SJCRH30 (cell line): ENCODE measurements at regions not wholly inside any gene's neighbourhood (a gene's known extent, or its start where the extent isn't known, plus 50 kb on each side); places are given as distances from the start of the nearest gene placed in this dataset.
A peak's percentile ranks its signal among the peaks of the same experiment; 100 is the strongest.
"Not testable (repeated sequence)": the region's sequence is repeated elsewhere in the genome, so short reads cannot be mapped to it uniquely, and the experiment has no call there.

Experiments used
- DNase-seq, 2 experiments: peaks; one replicate each; pipeline ENCODE4 v3.0.0-alpha.2; 2015 to 2020
- H3K27ac ChIP-seq: fragments of 250-450 bp; sonication (Bioruptor Pico); 2 replicates; pipeline ENCODE4 v1.5.1; 2020; ENCODE audit warnings: mild to moderate bottlenecking, moderate library complexity
- H3K27me3 ChIP-seq: fragments of 250-450 bp; sonication (Bioruptor Pico); 2 replicates; pipeline ENCODE4 v1.5.1; 2020; ENCODE audit warnings: mild to moderate bottlenecking, moderate library complexity
- H3K36me3 ChIP-seq: fragments of 250-450 bp; sonication (Bioruptor Pico); 2 replicates; pipeline ENCODE4 v1.5.1; 2020; ENCODE audit warnings: mild to moderate bottlenecking, moderate library complexity
- H3K4me1 ChIP-seq: fragments of 250-450 bp; sonication (Bioruptor Pico); 2 replicates; pipeline ENCODE4 v1.5.1; 2020; ENCODE audit warnings: mild to moderate bottlenecking, moderate library complexity
- H3K4me3 ChIP-seq: fragments of 250-450 bp; sonication (Bioruptor Pico); 2 replicates; pipeline ENCODE4 v1.5.1; 2020; ENCODE audit warnings: mild to moderate bottlenecking, moderate library complexity
- H3K9me3 ChIP-seq: fragments of 250-450 bp; sonication (Bioruptor Pico); replicated peaks from 2 replicates; pipeline ENCODE4 v1.5.1; 2020; ENCODE audit warnings: mild to moderate bottlenecking, moderate library complexity

DNA sequence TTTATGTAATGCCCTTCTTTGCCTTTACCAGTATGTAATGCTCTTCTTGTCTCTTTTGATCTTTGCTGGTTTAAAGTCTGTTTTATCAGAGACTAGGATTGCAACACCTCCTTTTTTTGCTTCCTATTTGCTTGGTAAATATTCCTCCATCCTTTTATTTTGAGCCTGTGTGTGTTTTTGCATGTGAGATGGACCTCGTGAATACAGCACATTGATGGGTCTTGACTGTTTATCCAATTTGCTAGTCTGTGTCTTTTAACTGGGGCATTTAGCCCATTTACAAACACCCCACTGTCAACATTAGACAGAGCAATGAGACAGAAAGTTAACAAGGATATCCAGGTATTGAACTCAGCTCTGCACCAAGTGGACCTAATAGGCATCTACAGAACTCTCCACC, 128.9 kb upstream of the ST6GALNAC5 start:
- not testable (repeated sequence) for DNase-seq, H3K36me3 ChIP-seq, H3K4me1 ChIP-seq, H3K27me3 ChIP-seq, H3K27ac ChIP-seq, H3K9me3 ChIP-seq, H3K4me3 ChIP-seq

DNA sequence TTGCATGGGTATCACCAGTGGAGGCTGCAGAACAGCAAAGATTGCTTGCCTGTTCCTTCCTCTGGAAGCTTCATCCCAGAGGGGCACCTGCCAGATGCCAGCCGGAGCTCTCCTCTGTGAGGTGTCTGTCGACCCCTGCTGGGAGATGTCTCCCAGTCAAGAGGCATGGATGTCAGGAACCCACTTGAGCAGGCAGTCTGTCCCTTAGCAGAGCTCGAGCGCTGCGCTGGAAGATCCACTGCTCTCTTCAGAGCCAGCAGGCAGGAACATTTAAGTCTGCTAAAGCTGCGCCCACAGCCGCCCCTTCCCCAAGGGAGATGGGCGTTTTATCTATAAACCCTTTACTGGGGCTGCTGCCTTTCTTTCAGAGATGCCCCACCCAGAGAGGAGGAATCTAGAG, 126.3 kb upstream of the ST6GALNAC5 start:
- Histone ChIP-seq H3K4me3 (peak overlapping the region; percentile 43), H3K9me3 (peaks cover 10% of the 10 kb centered on the region; the same call in 1 of the 2 replicates)
- peak; percentile 22 to 32 for DNase-seq

DNA sequence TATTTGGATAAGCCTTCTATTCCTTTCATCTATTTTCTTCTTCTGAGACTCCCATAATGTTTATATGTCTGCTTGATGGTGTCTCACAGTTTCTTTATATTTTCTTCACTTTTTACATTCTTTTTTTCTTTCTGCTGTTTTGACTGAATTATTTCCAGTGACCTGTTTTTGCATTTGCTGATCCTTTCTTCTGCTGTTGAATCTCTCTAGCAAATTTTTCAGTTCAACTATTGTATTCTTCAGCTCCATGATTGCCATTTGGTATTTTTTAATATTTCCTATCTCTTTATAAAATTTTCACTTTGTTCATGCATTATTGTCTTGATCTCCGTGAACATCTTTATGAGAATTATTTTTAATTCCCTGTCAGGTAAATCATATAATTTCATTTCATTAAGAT, 122.3 kb upstream of the ST6GALNAC5 start:
- Histone ChIP-seq H3K36me3 (no peaks in the 10 kb centered on the region), H3K27ac (no peak overlapping the region), H3K4me1 (no peaks in the 10 kb centered on the region), H3K4me3 (no peak overlapping the region), H3K9me3 (peaks cover 5% of the 10 kb centered on the region; the same call in 1 of the 2 replicates), H3K27me3 (no peaks in the 10 kb centered on the region)
- no peak for DNase-seq

More for the DNA sequence above, 126.3 kb upstream of the ST6GALNAC5 start:
- H3K27me3 ChIP-seq, H3K36me3 ChIP-seq, H3K4me1 ChIP-seq: not testable (repeated sequence)
- peak overlapping the region; percentile 24; the same call in 1 of the 2 replicates for H3K27ac ChIP-seq

DNA sequence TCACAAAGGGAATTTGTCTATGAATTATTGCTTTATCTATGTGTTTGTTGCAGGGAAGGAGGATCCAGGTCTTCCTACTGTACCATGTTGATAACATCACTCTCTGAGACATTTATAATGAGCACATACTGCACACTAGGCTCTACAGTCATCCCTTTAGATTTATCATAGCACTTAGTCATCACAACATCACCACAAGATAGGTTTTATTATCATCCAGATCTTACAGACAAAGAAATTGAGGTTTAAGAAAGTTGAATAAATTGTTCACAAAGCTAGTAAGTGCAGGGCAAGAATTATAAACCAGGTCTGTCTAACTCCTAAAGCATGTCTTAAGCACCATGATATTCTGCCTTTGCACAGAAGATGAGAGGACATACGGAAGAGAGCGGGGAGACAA, 121.1 kb upstream of the ST6GALNAC5 start:
- Histone ChIP-seq H3K4me1 (no peaks in the 10 kb centered on the region), H3K27ac (no peak overlapping the region), H3K9me3 (peaks cover 5% of the 10 kb centered on the region; the same call in 1 of the 2 replicates), H3K36me3 (no peaks in the 10 kb centered on the region), H3K4me3 (no peak overlapping the region), H3K27me3 (no peaks in the 10 kb centered on the region)
- no peak for DNase-seq

- no peak overlapping the region for H3K27ac ChIP-seq
- DNase-seq: no peak
- no peaks in the 10 kb centered on the region for H3K27me3 ChIP-seq
- H3K4me1 ChIP-seq: peaks cover 6% of the 10 kb centered on the region
- H3K4me3 ChIP-seq: no peak overlapping the region
- no peaks in the 10 kb centered on the region for H3K9me3 ChIP-seq
- no peaks in the 10 kb centered on the region for H3K36me3 ChIP-seq
Observed at GRCh38 chr1:76754730-76755129, 112.5 kb upstream of the ST6GALNAC5 start.

GRCh38 chr1:76759171-76759860, 108.0 kb upstream of the ST6GALNAC5 start:
- Histone ChIP-seq H3K27me3 (no peaks in the 10 kb centered on the region), H3K4me1 (peaks cover 14% of the 10 kb centered on the region), H3K36me3 (no peaks in the 10 kb centered on the region), H3K27ac (no peak overlapping the region), H3K9me3 (no peaks in the 10 kb centered on the region), H3K4me3 (no peak overlapping the region)
- no peak for DNase-seq

DNA sequence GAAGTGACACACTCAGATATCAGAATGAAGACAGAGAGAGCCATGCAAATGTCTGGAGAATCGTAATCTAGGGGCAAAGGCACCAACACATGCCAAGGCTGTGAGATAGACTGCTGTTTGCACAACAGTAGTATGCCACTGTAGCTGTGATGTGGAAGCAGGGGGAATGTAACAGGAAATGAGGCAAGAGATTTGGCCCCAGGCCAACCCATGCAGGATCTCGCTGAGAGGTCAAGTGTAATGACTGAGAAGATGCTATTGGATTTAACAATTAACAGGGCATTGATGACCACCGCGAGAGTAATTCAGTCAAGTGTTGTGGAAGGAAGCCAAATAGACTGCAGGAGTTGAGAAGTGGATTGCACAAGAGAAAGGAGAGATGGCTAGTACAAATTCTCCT, 107.3 kb upstream of the ST6GALNAC5 start:
- H3K36me3 ChIP-seq: no peaks in the 10 kb centered on the region

GRCh38 chr1:76763738-76764137, 103.5 kb upstream of the ST6GALNAC5 start:
- Histone ChIP-seq H3K9me3 (no peaks in the 10 kb centered on the region), H3K4me3 (no peak overlapping the region), H3K36me3 (no peaks in the 10 kb centered on the region), H3K27me3 (no peaks in the 10 kb centered on the region), H3K4me1 (peaks cover 10% of the 10 kb centered on the region), H3K27ac (no peak overlapping the region)
- DNase-seq: no peak

More for the DNA sequence above, 107.3 kb upstream of the ST6GALNAC5 start:
- Histone ChIP-seq H3K4me3 (no peak overlapping the region), H3K4me1 (peaks cover 11% of the 10 kb centered on the region), H3K27me3 (no peaks in the 10 kb centered on the region), H3K9me3 (no peaks in the 10 kb centered on the region), H3K27ac (no peak overlapping the region)
- peak; percentile 49 to 67 for DNase-seq

DNA sequence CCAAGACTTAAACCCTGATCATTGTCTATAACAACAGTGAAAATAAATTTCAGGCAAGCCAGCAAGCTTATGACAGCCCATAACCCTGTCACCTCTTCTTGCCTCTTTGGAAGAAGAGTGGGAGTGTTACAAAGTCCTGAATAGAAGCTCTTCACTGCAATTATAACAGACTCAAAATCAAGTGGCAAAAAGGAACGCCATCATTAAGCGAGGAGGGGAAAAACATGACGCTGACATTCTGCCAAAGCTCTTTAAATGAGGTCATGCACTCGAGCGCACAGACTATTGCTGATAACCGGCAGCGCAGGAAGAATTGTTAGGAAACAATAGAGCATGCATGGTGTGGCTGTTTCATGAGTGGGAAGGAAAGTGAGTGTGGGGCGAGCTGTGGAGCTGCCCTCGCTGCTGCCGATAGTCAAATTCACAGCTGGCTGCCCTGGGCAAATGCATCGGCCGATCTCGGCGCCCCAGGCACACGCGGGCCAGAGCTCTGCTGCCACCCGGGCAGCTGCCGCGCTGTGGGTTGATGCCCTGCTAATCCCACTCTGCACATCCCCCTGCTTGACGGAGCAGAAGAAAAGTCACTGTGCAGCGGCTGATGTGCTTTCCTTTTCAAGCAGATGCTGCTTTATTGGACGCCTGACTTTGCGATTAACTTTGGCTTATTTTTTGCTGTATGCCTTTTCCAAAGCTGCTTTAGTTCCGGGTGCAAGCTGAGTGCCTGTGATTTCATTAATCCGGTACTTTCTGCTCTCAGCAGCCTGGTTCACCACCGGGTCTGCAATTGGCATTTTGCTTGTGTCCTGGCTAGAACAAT, 102.4 kb upstream of the ST6GALNAC5 start:
- H3K27ac ChIP-seq: peak overlapping the region; percentile 38
- no peaks in the 10 kb centered on the region for H3K9me3 ChIP-seq
- peak overlapping the region; percentile 55 for H3K4me3 ChIP-seq
- H3K27me3 ChIP-seq: no peaks in the 10 kb centered on the region
- H3K36me3 ChIP-seq: no peaks in the 10 kb centered on the region
- DNase-seq: peak; percentile 65 to 73
- H3K4me1 ChIP-seq: peaks cover 7% of the 10 kb centered on the region

- H3K27me3 ChIP-seq: no peaks in the 10 kb centered on the region
- DNase-seq: no peak
- H3K36me3 ChIP-seq: no peaks in the 10 kb centered on the region
- no peak overlapping the region for H3K4me3 ChIP-seq
- no peaks in the 10 kb centered on the region for H3K9me3 ChIP-seq
- no peak overlapping the region for H3K27ac ChIP-seq
- peaks cover 19% of the 10 kb centered on the region for H3K4me1 ChIP-seq
Observed at GRCh38 chr1:76766381-76766780, 100.9 kb upstream of the ST6GALNAC5 start.

GRCh38 chr1:76769911-76770310, 97.4 kb upstream of the ST6GALNAC5 start:
- DNase-seq: no peak
- Histone ChIP-seq H3K9me3 (no peaks in the 10 kb centered on the region), H3K4me3 (no peak overlapping the region), H3K27ac (no peak overlapping the region), H3K36me3 (no peaks in the 10 kb centered on the region), H3K4me1 (peaks cover 24% of the 10 kb centered on the region), H3K27me3 (no peaks in the 10 kb centered on the region)

GRCh38 chr1:76770979-76771378, 96.3 kb upstream of the ST6GALNAC5 start:
- H3K27ac ChIP-seq: peak overlapping the region; percentile 38
- H3K4me1 ChIP-seq: peaks cover 24% of the 10 kb centered on the region
- no peaks in the 10 kb centered on the region for H3K27me3 ChIP-seq
- H3K4me3 ChIP-seq: no peak overlapping the region
- no peaks in the 10 kb centered on the region for H3K9me3 ChIP-seq
- H3K36me3 ChIP-seq: no peaks in the 10 kb centered on the region
- DNase-seq: peak; percentile 67 to 88

DNA sequence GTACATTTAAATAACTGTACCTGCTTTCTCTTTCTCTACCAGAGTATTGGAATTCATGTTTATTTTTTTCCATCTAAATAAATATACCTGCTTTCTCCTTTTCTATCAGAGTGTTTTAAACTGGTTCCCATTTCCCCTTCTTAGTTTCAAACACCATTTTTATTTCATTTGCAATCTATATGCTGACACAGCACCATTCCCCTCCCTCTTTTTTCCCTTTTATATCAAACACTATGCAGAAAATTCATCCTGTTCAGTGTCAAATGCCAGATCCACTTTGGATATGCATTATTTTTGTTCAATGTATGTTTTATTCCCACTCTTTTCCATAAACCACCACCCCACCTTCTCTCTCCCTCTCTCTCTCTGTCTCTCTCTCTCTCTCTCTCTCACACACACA, 85.8 kb upstream of the ST6GALNAC5 start:
- Histone ChIP-seq H3K27me3 (no peaks in the 10 kb centered on the region), H3K9me3 (peaks cover 4% of the 10 kb centered on the region; the same call in 1 of the 2 replicates), H3K27ac (no peak overlapping the region), H3K36me3 (no peaks in the 10 kb centered on the region), H3K4me1 (no peaks in the 10 kb centered on the region), H3K4me3 (no peak overlapping the region)
- no peak for DNase-seq

- Histone ChIP-seq H3K4me1 (no peaks in the 10 kb centered on the region), H3K9me3 (peaks cover 4% of the 10 kb centered on the region; the same call in 1 of the 2 replicates), H3K27ac (no peak overlapping the region), H3K27me3 (no peaks in the 10 kb centered on the region), H3K36me3 (no peaks in the 10 kb centered on the region), H3K4me3 (no peak overlapping the region)
- no peak for DNase-seq
Observed at GRCh38 chr1:76782809-76783208, 84.5 kb upstream of the ST6GALNAC5 start.

DNA sequence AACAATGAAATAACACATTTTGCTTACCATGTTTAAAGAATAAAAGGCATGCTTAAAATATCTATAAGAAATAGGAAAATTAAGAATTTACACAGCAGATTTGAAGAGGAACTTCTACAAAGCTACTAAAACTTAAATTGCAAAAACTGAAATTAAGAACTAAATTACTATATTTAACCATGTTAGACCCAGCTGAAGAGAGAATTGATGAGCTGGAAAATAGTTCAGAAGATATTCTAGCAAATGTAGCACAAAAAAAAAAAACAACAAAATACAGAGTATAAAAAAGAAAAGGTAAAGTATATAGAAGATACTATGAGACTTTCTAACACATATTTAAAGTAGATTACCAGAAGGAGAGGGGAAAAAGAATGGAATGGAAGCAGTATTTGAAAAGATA, 82.8 kb upstream of the ST6GALNAC5 start:
- Histone ChIP-seq H3K9me3 (peaks cover 4% of the 10 kb centered on the region; the same call in 1 of the 2 replicates), H3K27me3 (no peaks in the 10 kb centered on the region), H3K27ac (no peak overlapping the region), H3K4me3 (no peak overlapping the region), H3K4me1 (no peaks in the 10 kb centered on the region), H3K36me3 (no peaks in the 10 kb centered on the region)
- no peak for DNase-seq
